ENCODE measurements at regions not wholly inside any gene's neighbourhood (a gene's known extent, or its start where the extent isn't known, plus 50 kb on each side); places are given as distances from the start of the nearest gene placed in this dataset.

GRCh38 chr3:86381247-86381646, 609.7 kb downstream of the VGLL3 start:
- no peak for TF ChIP-seq ATF3 (IDR thresholded peaks at IDR 0.05)
- no peak for TF ChIP-seq MAX (IDR thresholded peaks at IDR 0.05)
- no peak for TF ChIP-seq REST (IDR thresholded peaks at IDR 0.05)
- TF ChIP-seq CTCF (IDR thresholded peaks at IDR 0.05; ENCODE audit: low read depth, low read length, missing input control), result no peak
- no peak for TF ChIP-seq FOXA2 (IDR thresholded peaks at IDR 0.05)
- no peak for TF ChIP-seq EGR1 (IDR thresholded peaks at IDR 0.05; ENCODE audit: low read depth in 2 of 2)
- no peak for TF ChIP-seq YY1 (IDR thresholded peaks at IDR 0.05)
- no peak for TF ChIP-seq TAF1 (conservative IDR thresholded peaks at IDR 0.05)
